Prostate gland (tissue), 2 donors: ENCODE measurements at regions not wholly inside any gene's neighbourhood (a gene's known extent, or its start where the extent isn't known, plus 50 kb on each side); places are given as distances from the start of the nearest gene placed in this dataset.
"Not testable (repeated sequence)": the region's sequence is repeated elsewhere in the genome, so short reads cannot be mapped to it uniquely, and the experiment has no call there.

ENCODE experiments used
- CTCF ChIP-seq, 4 experiments: fragments of 200-600 bp in 2 of 4; fragments of 450-650 bp in 2 of 4; sonication (generic) in 2 of 4; IDR thresholded peaks; 1 replicate in 3 of 4; 2 replicates in 1 of 4; pipeline ENCODE4 v1.5.1; 2016 to 2019; ENCODE audit warnings: antibody characterized with exemption in 4 of 4, mild to moderate bottlenecking in 2 of 4, moderate library complexity in 2 of 4
- POLR2A ChIP-seq: fragments of 450-650 bp; IDR thresholded peaks from one replicate; pipeline ENCODE4 v1.6.1; 2016; ENCODE audit warnings: antibody characterized with exemption, mild to moderate bottlenecking

DNA sequence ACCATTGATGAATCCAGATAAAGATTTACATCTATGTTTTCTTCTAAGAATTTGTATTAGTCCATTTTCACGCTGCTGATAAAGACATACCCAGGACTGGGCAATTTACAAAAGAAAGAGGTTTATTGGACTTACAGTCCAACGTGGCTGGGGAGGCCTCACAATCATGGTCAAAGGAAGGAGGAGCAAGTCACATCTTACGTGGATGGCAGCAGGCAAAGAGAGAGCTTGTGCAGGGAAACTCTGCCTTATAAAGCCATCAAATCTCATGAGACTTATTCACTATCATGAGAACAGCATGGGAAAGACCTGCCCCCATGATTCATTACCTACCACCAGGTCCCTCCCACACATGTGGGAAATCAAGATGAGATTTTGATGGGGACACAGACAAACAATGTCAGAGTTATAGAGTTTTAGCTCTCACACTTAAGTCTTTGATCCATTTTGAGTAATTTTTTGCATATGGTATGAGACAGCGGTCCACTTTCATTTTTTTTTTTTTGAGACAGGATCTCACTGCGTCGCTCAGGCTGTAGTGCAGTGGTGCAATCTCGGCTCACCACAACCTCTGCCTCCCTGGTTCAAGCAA lies 53.5 kb upstream of the JADE2 start:
- TF ChIP-seq POLR2A; CTCF (IDR thresholded peaks at IDR 0.05): not testable (repeated sequence)
